NCI-H146 (cell line): ENCODE measurements at regions not wholly inside any gene's neighbourhood (a gene's known extent, or its start where the extent isn't known, plus 50 kb on each side); places are given as distances from the start of the nearest gene placed in this dataset.

Experiments
- DNase-seq: peaks from one replicate; lab custom pipeline; 2025; lab: John Stamatoyannopoulos, UW

- no peak for DNase-seq
Observed at GRCh38 chr10:9762966-9763656, 1254.6 kb upstream of the CELF2 start.

- DNase-seq = no peak
Observed at GRCh38 chr10:9766762-9767161, 1250.9 kb upstream of the CELF2 start.

DNA sequence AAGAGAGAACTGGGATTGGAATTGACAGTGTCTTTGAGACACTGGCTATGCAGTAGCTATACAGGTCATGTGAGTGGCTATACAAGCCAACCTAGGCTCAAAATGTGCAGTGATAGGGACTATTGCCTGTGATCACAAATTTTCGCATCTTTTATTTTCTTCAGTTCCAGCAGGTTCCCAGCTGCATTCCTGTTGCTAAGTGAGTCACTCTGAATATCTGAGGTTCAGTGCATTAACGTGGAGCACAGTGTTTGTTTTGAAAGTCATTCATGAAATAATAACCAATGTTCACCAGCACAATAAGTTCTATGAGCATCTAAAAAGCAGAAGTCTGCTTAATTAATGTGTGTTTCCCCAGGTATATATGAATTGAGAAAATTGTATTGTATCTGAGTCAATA lies 1236.0 kb upstream of the CELF2 start:
- DNase-seq = no peak

DNA sequence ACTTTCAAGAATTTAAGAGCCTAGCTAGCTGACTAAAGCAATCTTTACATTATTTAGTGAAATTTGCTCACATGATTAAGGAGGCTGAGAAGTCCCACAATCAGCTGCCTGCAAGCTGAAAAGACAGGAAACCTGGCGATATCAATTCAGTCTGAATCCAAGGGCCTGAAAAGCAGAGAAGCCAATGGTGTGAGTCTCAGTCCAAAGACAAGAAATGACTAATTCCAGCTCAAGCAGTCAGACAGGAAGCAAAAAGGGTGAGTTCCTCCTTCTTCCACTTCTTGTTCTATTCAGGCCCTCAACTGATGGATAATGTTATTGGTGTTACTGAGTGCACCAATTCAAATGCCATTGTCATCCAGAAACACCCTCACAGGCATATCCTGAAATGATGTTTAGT lies 1231.6 kb upstream of the CELF2 start:
- no peak for DNase-seq

GRCh38 chr10:9786576-9786975 lies 1231.1 kb upstream of the CELF2 start:
- no peak for DNase-seq

DNA sequence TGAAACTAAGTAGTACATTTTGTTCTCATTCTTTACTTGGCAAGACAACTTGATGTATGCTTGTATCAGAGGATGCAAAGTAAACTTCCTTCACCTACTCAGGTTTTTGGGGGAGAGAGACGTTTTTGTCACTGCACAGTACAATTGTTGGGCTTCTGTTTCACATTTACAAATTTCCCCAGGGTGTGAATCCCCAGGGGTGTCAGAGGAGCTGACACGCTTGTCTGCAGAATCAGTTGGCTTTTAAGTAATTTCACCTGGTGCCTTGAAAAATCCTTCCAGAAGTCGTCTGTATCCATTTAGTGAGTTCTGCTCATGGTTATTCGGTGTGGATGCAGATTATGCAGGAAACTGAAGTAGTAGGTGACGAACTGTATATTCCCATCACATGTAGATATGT lies 1227.7 kb upstream of the CELF2 start:
- no peak for DNase-seq

GRCh38 chr10:9792181-9792580 lies 1225.5 kb upstream of the CELF2 start:
- DNase-seq = no peak

GRCh38 chr10:9796564-9796963 lies 1221.1 kb upstream of the CELF2 start:
- DNase-seq = no peak

DNA sequence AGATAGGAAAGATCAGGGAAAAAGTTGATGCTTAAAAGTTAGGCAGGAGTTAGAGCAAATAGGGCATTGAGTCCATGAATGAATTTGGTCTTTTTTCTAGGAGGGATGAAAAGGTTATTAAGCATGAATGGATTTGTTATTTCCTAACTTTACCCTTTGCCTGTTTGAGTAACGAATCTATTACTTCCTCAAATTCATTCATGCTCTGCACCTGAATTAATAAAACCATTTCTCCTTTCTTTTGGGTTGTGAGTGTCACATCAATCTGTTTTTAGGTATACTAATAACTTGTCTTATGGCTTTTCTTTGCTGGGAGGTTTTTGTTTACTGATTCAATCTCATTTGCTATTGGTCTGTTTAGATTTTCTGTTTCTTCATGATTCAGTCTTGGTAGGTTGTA lies 1217.7 kb upstream of the CELF2 start:
- no peak for DNase-seq

GRCh38 chr10:9800571-9800970 lies 1217.1 kb upstream of the CELF2 start:
- no peak for DNase-seq

GRCh38 chr10:9807846-9808245 lies 1209.8 kb upstream of the CELF2 start:
- no peak for DNase-seq

DNA sequence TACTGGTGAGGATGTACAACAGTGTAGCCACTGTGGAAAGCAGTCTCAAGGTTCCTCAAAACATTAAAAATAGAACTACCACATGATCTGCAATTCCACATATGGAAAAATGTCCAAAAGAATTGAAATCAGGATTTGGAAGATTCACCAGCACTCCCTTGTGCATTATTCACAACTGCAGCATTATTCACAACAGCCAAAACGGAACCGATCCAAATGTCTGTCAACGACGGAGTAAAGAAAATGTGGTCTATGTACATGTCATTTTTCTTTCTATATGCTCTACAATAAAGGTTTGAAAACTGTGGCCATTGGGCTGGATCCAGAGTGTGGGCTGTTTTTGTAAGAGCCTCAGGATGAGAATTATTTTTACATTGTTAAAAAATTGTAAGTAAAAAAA lies 1206.1 kb upstream of the CELF2 start:
- no peak for DNase-seq

- no peak for DNase-seq
Observed at GRCh38 chr10:9814285-9814864, 1203.3 kb upstream of the CELF2 start.

DNA sequence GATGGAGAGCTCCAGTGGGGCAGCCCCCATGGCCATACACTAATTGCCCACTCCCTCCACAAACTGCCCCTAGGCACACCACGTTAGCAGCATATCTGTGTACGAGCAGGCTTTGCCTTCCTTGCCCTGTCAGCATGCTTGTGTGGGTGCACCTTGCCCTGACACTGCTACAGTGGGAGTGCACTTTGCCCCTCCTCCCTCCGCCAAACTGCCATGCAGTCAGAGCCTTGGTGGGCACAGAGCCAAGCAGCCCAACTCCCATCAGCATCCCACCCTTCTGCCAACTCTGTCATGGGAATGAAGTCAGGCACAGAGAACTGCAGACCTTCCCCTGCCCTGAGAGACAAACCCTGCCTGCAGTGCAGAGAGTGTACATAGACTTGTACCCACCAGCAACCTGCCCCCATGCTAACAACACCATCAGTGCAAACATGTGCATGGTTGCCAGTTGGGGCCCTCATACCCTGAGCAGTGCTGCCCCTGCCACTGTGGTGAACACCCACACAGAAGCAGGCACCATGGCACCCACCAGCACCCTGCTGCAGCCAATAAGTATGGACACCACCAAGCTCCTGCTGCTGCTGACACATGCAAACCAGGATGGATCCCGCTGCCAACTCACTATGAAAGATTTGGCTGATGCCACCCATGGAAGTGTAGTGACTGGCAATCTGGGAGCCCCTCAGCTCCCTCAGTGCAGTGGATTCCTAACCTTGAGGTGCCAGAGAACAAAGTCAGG lies 1197.7 kb upstream of the CELF2 start:
- no peak for DNase-seq

- DNase-seq = no peak
Observed at GRCh38 chr10:9823268-9823930, 1194.3 kb upstream of the CELF2 start.

DNA sequence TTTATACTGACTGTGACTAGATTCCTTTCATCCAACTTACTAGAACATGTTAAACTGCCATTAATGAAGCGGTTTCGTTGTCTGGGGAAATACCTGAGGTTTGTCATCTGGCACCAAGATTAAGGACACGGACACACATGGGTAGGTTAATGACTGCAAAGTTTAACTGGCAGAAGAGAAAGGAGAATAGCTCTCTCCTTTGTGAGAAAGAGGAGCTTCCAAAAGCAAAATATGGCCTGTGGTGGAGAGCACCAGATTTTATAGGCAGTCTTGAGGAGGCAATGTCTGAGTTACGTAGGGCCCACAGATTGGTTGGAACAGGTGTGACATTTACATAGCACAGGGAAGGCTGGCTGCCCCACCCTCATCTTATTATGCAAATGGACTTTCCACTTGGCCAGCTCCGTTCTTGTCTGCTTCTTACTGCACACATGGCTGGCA lies 1193.0 kb upstream of the CELF2 start:
- no peak for DNase-seq

DNA sequence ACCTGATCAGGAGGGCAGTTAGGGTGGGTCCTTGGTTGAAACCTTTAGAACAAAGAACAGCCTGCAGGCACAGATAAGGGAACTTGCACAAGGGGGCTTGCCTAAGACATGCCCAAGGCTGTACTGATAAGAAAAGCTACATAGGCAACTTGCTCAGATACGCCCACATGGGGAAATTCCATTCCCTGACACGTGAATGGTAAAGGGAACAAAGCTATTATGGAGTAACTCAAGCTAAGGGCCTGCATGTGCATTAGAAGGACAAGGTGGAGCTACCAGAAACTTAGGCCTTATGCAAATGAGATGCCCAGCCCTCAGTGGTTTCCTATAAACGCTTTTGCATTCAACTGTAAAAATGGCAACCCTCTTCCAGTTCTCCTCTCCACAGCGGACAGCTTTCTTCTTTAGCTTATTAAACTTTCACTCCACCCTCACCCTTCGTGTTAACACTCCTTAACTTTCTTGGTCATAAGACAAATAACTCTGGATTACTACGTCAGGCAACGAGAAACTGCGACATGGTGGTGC lies 1192.1 kb upstream of the CELF2 start:
- DNase-seq = no peak

- no peak for DNase-seq
Observed at GRCh38 chr10:9828110-9828509, 1189.6 kb upstream of the CELF2 start.

DNA sequence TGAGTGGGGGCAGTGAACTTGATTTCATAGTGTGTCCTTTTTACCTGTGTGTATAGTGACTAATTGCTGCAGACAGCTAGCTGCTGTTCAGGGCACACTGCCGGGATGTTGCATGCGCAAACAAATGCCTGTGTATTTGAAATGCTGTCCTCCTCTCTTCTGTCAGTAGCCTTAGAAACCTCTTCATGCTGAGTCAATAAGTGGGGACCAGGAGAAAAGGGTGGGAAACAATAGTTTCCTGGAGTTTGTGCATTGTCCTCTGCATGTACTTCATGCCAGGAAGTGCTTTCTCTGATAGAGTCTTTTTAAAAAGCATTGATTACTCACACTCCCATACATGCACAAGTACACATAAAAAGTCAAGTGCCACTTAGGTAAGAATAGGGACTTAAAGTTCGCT lies 1183.7 kb upstream of the CELF2 start:
- no peak for DNase-seq

DNA sequence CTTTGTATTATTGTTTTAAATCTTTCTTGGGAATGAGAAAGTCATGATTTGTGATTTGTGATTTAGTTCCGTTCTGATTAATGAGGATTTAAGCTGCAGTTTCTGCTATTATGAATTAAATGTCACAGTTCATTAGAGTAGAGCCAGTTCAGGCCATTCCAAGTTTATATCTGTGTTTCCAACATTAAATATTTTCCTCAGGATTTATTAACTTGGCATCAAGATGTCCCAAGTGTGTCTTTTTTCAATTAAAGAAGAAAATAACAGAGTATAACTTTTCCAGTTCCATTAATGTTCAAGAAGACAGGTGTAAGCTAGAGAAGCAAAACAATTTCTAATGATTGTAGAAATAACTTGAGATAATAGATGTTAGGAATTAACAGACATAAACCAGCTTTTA lies 1183.2 kb upstream of the CELF2 start:
- DNase-seq = no peak

GRCh38 chr10:9845075-9845474 lies 1172.6 kb upstream of the CELF2 start:
- no peak for DNase-seq

DNA sequence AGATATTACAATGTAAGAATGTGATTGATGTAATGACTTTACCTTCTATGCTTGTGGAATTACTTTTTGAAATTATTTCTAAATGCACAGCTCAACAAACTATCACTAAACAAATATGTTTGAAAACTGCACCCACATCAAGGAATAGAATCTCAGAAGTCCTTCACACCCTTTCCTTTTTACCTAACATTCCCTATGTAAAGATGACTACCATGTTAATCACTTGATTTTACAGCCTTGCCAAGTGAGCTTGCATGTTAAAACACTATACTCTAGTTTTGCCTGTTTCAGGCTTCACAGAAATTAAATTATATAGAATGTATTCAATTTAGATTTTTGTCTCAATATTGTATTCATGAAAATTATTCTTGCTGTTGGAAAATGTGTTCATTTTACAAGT lies 1169.4 kb upstream of the CELF2 start:
- no peak for DNase-seq

DNA sequence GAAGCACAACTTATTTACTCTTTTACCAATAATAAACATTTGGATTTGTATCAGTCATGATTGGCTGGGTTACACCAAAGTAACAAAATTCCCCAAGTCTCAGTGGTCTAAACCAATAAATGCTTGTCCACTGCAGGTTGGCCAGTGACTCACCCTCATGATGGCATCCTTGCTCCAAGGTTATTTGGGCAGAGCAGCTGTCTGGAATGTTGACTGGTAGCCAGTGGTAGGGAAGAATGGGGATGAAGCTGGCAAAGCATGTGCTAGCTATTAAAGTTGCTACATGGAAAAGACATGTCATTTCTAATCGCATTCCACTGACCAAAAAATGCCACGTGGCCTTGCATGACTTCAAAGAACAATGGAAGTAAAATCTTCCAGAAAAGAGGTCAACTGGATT lies 1168.7 kb upstream of the CELF2 start:
- no peak for DNase-seq
